NCI-H748 (cell line): ENCODE measurements at regions not wholly inside any gene's neighbourhood (a gene's known extent, or its start where the extent isn't known, plus 50 kb on each side); places are given as distances from the start of the nearest gene placed in this dataset.
"Not testable (repeated sequence)": the region's sequence is repeated elsewhere in the genome, so short reads cannot be mapped to it uniquely, and the experiment has no call there.

Experiments
- DNase-seq: peaks from one replicate; lab custom pipeline; 2025; ENCODE audit not compliant: unreplicated experiment; lab: John Stamatoyannopoulos, UW

DNA sequence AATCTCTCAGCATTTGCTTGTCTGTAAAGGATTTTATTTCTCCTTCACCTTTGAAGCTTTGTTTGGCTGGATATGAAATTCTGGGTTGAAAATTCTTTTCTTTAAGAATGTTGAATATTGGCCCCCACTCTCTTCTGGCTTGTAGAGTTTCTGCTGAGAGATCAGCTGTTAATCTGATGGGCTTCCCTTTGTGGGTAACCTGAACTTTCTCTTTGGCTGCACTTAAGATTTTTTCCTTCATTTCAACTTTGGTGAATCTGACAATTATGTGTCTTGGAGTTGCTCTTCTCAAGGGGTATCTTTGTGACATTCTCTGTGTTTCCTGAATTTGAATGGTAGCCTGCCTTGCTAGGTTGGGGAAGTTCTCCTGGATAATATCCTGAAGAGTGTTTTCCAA lies 189.4 kb downstream of the TTC6 start:
- DNase-seq = not testable (repeated sequence)

DNA sequence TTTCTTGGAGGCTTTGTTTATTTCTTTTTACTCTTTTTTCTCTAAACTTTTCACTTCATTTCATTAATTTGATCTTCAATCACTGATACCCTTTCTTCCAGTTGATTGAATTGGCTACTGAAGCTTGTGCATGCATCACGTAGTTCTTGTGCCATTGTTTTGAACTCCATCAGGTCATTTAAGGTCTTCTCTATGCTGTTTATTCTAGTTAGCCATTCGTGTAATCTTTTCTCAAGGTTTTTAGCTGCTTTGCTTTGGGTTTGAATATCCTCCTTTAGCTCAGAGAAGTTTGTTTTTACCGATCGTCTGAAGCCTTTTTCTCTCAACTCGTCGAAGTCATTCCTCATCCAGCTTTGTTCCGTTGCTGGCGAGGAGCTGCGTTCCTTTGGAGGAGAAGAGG lies 189.9 kb downstream of the TTC6 start:
- DNase-seq = not testable (repeated sequence)

DNA sequence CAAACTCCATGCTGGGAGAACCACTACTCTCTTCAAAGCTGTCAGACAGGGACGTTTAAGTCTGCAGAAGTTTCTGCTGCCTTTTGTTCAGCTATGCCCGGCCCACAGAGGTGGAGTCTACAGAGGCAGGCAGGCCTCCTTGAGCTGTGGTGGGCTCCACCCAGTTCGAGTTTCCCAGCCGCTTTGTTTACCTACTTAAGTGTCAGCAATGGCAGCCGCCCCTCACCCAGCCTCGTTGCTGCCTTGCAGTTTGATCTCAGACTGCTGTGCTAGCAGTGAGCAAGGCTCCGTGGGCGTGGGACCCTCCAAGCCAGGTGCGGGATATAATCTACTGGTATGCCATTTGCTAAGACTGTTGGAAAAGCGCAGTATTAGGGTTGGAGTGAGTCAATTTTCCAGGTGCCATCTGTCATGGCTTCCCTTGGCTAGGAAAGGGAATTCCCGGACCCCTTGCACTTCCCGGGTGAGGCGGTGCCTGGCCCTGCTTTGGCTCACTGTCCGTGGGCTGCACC lies 190.7 kb downstream of the TTC6 start:
- DNase-seq = not testable (repeated sequence)

DNA sequence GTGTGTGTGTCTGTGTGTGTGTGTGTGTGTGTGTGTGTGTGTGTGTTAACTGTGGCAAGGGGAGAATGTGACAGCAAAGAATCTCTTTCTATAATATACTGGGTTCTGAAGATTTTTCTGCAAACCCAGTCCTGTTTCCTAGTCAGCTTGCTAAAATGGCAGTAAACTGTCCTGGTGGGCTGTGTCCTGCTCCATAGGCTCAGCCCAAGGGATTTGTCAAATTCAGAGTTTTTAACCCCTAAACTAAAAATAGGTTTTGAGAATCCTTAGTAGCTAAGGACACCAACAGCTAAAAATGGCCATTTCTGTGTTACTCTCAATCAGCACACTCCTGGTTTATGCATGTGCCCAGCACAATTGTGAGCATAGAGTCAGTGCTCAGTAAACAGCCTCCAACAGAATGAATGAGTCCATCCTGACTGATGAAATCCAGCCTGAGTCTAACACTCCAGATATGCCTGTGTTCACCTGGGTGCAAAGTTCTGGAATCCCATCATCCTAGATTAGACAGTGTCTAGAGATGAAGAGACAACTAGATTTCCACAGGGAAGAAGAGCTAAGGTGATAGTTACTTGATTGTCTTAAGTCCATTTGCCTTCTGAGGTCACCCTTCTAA lies 192.6 kb downstream of the TTC6 start:
- DNase-seq = no peak

DNA sequence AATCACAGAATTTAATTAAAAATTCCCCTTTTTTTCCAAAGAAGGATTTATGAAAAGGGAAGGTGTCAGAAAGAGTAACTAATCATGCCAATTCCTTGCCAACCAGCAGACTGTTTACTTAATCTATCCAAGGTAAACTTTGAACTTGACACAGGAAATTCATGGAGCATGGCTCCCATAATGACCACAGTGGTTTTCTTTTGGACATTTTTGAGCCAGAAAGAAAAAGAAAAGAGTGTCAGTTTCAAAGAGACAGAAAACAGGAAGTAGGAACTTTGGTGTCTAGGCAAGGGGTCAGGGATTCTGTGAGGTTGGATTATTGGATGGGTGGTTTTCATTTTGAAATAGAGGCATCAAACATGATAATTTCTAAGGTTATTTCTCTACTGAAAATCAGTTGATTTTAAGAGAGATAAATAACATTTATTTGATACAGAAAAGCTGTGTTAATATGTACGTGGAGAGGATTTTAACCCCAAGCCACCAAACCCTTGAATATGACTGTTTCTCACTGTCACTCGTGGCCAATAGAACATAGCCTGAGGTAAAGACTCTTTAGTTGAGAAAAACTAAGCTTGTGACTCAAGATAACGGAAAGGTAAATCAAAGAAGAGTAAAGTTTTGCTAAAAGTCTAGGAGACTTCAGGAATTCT lies 196.1 kb downstream of the TTC6 start:
- peak; percentile 5 for DNase-seq

DNA sequence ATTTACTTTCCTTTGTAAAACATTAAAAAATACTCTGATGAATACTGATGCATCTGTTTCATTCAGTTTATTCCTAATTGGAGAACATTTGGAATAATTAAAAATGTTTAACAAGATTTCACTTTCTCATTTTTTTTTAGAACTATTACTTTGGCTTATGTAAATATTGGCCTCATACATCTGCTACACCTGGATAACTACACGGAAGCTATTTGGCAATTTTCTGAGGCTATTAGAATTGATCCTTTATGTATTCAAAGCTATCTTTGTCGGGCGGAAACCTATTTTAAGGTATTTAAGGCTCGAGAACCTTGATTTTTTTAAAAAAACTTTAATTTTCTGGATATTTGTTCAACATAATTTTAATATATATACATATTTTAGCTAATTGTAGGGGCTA lies 196.7 kb downstream of the TTC6 start:
- no peak for DNase-seq

DNA sequence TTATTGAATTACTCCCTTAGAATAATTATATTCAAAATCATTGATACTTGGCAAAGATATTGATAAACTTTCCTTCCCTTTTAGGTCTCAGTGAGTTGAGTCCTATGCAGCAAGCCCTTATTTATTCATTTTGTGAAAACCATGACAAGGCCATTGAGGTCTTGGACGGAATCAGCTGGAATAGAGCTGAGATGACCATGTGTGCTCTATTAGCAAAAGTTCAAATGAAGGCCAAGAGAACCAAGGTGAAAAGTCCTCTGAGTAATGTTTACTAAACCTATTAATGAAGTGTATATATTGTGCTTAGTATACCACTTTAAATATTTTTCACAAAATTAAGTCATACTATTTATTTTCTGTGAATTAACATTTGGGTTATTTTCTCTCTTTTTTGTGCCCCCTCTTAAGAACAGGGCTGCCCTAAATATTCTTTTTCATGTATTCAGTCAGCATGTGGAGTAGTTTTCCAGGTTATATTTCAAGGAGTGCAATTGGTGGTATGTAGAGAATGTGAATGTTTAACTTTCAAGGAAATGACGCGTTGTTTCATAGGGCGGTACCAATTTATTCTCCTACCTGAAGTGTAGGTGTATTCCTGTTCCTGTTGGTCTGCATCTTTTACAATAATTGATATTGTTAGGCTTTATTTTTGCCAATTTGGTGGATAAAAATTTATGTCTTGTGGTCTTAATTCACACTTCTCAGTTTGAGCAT lies 201.4 kb downstream of the TTC6 start:
- no peak for DNase-seq

DNA sequence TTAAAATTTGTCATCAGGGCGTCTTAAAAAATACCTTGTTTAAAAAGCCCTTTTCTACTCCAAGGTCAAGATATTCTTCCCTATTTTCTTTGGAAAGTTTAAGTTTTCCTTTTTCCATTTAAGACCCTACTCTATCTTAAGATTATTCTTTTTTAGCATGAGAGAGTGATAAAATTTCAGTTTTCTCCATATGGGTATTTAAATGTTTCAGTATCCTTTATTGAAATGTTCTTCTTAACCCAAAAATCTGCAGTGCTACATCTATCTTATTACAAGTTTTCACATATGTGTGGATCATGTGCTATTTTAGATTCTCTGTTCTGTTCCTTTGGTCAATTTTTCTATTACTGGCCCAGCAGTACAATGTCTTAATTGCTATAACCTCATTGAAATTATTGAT lies 202.2 kb downstream of the TTC6 start:
- DNase-seq = no peak

DNA sequence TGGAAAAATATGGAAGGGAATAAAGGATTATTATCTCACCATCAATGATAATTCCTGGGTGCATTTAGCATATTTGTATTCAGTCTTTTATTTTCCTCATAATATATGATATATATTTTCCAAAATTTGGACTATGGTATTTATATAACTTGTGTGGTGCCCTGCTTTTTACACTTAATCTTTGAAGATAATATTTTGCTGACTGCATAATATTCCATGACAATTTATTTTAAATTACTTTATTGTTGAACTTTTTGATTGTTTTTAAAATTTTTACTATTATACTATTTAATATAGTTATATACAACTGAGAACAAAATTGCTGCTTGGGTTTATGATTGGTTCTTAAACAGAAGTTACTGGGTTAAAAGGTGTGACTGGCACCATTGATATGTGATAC lies 212.3 kb downstream of the TTC6 start:
- DNase-seq = no peak

DNA sequence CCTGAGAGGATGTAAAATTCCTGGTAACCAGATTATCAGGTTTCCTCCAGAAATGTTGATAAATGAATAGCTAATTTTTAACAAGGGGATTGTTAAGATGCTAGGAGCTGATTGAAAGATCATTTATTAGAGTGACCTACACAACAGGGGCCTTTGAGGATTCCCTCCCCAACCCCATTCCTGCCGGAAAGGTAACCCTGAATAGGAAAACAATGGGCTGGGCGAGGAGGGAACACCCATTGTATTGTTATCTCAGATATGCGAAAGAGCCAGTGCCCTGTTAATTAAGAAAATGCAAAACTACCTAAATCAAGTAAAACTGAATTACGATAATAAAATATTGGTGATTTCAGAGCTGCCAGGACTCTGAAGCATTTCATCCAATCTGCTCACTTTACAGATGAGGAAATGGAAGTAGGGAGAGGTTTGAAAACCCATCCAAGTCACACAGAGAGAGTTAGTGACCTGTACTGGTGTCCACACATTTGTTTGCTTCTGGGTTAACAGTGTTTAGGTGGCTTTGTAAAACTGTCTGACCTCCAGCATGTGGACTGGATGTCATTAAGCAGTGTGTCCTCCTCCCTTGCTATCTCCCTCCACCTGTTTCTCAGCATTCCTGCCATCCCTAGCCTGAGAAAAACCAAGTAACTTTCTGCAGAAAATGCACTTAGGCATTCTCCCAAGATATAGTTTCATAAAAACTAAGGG lies 214.8 kb downstream of the TTC6 start:
- DNase-seq = no peak

DNA sequence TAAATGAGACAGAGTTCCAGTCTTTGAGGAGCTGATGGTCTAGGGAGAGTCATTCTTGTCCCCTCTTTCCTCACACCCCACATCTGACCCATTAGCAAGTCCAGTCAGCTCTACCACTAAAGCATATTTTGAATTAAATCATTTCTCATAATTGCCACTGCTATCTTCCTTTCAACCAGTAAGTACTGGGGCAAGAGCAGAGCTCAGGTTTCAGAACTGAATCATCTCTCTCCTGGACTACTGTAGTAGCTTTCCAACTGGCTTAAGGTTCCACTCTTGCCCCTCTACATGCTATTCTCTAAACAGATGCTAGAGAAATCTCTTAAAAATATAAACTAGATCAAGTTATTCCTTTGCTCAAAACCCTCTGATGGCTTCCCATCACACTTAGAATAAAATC lies 218.3 kb downstream of the TTC6 start:
- DNase-seq = no peak

DNA sequence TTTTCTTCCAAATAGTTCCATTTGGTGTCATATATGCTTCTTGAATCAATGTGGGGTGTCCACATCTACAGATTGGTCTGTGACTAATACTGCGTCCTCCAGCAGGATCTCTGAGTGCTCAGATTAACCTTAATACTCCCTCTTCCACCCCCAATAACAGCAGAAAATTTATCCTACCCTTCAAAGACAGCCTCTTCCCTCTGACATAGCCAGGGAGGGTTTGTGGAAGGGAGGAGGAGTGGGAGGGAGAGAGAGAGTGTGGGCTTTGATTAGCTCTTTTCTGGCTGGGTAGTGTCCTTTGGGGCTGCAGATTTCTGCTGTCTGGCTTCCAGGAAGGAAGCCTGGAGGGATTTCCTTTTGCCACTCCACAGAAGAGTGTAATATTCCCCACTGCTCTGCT lies 220.7 kb downstream of the TTC6 start:
- DNase-seq = no peak

DNA sequence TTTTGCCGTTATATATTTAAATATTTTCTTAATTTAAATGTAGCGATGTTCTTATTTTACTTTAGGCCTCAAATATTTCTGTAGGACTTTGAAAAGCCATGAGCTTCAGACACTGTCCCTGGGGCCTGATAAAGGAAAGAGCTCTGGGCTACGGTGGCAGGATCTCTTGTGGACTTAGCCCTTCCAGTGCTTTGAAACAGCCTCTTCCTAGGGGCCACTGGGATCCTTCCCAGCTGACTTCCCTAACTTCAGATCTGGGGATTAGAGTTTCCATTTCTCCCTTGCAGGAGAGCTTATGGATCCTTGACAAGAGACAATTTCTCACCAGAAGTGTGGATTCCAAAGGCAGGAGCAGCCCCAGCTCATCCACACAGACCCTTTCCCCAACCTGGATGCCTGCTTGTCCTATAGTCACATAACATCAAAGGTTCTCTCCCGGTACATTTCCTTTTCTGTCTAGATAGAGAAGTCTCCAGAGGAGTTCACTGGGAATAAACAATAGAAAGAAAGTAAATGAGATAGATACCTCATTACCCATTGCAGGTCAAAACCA lies 221.4 kb downstream of the TTC6 start:
- no peak for DNase-seq

DNA sequence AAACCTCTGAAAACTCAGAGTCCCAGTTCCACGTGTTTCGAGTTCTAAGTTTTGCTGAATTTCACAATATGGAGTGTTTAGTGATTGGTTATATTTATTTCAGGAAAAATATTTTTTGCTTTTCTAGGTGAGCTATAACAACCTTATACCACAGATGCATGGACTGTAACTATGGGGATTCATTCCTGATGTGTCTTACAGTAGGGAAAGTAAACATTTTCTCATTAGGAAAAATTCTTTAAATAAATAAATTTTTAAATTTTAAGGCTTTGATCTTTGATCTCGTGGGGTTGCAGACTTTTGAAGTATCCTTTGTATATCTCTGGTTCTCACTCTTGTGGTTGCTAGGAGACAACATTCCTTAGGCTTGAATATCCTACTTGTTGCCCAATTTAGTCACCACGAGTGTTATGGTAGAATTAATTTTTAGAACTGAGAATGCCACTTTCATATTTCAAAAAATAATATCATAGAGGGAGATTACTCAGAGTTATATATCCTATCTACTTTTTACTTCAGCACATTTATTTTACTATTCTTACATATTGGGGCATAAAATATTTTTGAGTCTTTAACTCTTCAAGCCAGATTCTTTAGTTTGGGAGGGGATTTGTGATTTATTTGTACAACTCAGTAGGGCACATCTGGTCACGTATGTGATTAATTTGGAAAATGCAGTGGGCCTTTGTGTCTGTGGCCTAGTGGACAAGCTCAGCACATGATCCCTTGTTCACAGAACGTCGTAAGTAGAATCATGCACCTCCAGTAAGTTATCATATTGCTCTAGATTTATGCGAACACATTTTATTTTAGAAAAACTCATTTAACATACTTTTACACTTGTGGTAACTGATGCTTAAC lies 224.0 kb downstream of the TTC6 start:
- no peak for DNase-seq

DNA sequence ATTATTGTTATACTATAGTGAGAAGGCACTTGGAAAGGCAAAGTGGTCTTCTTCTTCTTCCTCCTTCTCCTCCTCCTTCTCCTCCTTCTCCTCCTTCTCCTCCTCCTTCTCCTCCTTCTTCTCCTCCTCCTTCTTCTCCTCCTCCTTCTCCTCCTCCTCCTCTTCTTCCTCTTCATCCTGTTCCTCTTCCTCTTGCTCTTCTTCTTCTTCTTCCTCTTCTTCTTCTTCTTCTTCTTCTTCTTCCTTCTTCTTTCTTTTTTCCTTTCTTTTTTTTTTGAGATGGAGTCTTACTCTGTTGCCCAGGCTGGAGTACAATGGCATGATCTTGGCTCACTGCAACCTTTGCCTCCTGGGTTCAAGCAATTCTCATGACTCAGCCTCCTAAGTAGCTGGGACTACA lies 225.4 kb downstream of the TTC6 start:
- DNase-seq = not testable (repeated sequence)

DNA sequence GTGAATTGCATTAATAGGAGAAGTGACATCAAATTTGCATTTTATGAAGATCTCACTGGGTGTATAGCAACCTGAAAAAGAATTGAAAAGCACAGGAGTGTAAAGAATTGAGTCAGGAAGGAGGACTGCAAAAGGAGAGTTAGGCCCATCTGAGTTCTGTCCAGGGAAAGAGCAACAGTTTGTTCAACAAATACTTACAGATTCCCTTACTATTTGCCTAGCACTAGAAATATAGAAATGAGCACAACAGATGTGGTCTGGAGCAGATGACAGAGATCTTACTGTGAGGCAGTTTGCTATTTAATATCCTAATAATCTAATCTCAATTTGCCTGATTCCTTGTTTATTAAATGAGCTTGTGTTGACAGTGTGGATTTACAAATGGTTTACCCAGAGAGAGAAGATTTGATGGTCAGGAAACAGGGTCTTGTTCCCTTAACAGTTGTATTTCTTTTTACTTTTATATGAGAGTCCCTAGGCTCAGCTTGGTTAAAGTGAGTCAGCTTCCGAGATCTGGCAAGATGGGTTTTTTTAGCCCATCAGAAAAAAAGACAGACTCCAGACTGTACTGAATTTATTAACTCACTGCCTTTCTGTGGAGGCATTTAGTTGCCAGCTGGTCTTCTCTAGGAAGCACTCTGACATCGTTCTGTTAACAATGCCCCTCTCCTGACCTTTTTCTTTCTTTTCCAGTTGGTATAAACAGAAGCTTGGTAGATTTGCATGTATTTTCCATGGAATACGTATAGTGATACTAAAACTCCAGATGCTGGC lies 229.7 kb downstream of the TTC6 start:
- no peak for DNase-seq

DNA sequence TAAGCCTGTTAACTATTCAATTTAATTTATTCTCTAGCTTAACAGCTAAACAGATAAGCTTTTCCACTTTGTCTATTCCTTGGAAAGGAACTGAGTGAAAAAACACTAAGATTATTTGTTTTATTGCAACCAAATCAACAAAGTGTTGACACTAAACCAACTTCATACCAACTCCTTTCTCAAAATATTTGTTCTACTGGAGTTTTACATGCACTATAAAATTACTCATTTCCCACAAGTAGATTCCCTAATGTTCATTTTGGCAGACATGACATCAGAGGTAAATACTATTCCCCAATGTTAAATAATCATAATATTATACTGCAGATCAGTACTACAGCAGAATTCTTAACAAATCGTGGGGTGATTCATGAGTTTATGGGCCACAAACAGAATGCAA lies 231.4 kb downstream of the TTC6 start:
- DNase-seq = no peak

DNA sequence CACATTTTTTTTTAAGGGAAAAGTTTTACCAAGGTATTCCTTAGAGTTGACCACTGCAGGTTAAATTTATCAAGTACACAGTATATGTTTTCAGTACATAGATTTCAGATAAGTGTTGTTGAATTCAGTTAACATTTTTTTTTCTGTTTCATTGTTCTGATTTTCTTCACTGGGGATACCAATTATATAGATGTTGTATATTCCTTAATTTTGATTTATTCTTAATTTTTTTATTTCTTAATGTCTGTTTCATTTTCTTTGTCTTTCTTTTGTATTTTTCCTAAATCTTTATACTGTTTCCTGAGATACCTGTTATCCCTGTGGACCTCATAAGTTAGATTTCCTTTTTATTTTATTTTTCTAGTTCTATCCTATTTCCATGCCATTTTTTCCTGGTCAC lies 234.8 kb downstream of the TTC6 start:
- no peak for DNase-seq

DNA sequence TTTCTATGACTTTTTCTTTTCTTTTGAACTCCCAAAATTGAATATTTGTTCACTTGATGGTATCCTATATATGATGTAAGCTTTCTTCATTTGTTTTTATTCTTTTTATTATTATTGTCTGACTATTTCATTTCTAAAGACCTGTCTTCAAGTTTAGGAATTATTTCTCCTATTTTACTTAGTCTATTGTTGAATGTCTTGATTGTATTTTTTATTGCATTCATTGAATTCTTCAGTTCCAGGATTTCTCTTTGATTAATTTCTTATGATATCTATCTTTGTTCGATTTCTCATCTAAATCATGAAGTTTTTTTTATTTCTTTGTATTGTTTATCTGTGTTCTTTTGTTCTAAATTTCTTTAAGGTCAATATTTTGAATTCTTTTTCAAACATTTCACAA lies 238.8 kb downstream of the TTC6 start:
- DNase-seq = no peak

DNA sequence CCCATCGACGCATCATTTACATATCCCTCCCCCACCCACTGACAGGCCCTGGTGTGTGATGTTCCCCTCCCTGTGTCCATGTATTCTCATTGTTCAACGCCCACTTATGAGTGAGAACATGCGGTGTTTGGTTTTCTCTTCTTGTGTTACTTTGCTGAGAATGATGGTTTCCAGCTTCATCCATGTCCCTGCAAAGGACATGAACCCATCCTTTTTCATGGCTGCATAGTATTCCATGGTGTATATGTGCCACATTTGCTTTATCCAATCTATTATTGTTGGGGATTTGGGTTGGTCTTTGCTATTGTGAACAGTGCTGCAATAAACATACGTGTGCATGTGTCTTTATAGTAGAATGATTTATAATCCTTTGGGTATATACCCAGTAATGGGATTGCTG lies 243.3 kb downstream of the TTC6 start:
- not testable (repeated sequence) for DNase-seq
